HL-60 (cell line): ENCODE measurements at regions not wholly inside any gene's neighbourhood (a gene's known extent, or its start where the extent isn't known, plus 50 kb on each side); places are given as distances from the start of the nearest gene placed in this dataset.

Experiments
- DNase-seq, 2 experiments: peaks; one replicate each; pipeline ENCODE4 v3.0.0-alpha.2; 2010 to 2020; ENCODE audit warnings: low read depth in 1 of 2, low spot score in 1 of 2
- H3K27ac ChIP-seq: fragments of 250-450 bp; sonication (Bioruptor Pico); replicated peaks from 2 replicates; pipeline ENCODE4 v1.5.1; 2020; ENCODE audit warnings: mild to moderate bottlenecking, moderate library complexity
- H3K27me3 ChIP-seq: fragments of 250-450 bp; sonication (Bioruptor Pico); 2 replicates; pipeline ENCODE4 v1.5.1; 2021; ENCODE audit warnings: mild to moderate bottlenecking, moderate library complexity; ENCODE audit not compliant: insufficient read depth, poor library complexity, severe bottlenecking
- H3K4me3 ChIP-seq: replicated peaks from 2 replicates; pipeline ENCODE4 v1.5.1; 2011; ENCODE audit warnings: mild to moderate bottlenecking, control low read depth, low read length; ENCODE audit not compliant: insufficient read depth
- CTCF ChIP-seq: IDR thresholded peaks from one replicate; pipeline ENCODE4 v1.5.1; 2011; ENCODE audit warnings: low read length, control low read depth, inconsistent platforms; ENCODE audit not compliant: insufficient read depth
- GABPA ChIP-seq: IDR thresholded peaks from 2 replicates; pipeline ENCODE4 v1.6.1; 2012; ENCODE audit warnings: low read depth
- POLR2AphosphoS5 ChIP-seq: IDR thresholded peaks from 2 replicates; pipeline ENCODE4 v1.6.1; 2012; ENCODE audit warnings: low read depth
- SPI1 ChIP-seq: IDR thresholded peaks from 2 replicates; pipeline ENCODE4 v1.6.1; 2012; ENCODE audit warnings: low read depth, mild to moderate bottlenecking, borderline replicate concordance
- TF ChIP-seq, protein P1 (sequence below): IDR thresholded peaks from 2 replicates; pipeline ENCODE4 v1.6.1; 2012; ENCODE audit warnings: low read depth; ENCODE audit not compliant: insufficient replicate concordance

GRCh38 chr6:101231606-101232235 lies 161.8 kb upstream of the GRIK2 start:
- Histone ChIP-seq H3K27ac (no peak overlapping the region), H3K27me3 (no peaks in the 10 kb centered on the region), H3K4me3 (no peak overlapping the region)
- no peak for DNase-seq
- TF ChIP-seq SPI1 = no peak
- TF ChIP-seq GABPA = no peak
- TF ChIP-seq, protein P1, sequence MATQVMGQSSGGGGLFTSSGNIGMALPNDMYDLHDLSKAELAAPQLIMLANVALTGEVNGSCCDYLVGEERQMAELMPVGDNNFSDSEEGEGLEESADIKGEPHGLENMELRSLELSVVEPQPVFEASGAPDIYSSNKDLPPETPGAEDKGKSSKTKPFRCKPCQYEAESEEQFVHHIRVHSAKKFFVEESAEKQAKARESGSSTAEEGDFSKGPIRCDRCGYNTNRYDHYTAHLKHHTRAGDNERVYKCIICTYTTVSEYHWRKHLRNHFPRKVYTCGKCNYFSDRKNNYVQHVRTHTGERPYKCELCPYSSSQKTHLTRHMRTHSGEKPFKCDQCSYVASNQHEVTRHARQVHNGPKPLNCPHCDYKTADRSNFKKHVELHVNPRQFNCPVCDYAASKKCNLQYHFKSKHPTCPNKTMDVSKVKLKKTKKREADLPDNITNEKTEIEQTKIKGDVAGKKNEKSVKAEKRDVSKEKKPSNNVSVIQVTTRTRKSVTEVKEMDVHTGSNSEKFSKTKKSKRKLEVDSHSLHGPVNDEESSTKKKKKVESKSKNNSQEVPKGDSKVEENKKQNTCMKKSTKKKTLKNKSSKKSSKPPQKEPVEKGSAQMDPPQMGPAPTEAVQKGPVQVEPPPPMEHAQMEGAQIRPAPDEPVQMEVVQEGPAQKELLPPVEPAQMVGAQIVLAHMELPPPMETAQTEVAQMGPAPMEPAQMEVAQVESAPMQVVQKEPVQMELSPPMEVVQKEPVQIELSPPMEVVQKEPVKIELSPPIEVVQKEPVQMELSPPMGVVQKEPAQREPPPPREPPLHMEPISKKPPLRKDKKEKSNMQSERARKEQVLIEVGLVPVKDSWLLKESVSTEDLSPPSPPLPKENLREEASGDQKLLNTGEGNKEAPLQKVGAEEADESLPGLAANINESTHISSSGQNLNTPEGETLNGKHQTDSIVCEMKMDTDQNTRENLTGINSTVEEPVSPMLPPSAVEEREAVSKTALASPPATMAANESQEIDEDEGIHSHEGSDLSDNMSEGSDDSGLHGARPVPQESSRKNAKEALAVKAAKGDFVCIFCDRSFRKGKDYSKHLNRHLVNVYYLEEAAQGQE = no peak
- TF ChIP-seq CTCF = no peak
- no peak for TF ChIP-seq POLR2AphosphoS5

- no peak for DNase-seq
- TF ChIP-seq POLR2AphosphoS5 (no peak), SPI1 (no peak), CTCF (no peak), GABPA (no peak)
- TF ChIP-seq, protein P1 = no peak
- Histone ChIP-seq H3K27me3 (no peaks in the 10 kb centered on the region), H3K27ac (no peak overlapping the region), H3K4me3 (no peak overlapping the region)
These were observed 160.5 kb upstream of the GRIK2 start for GRCh38 chr6:101232961-101233360.

- TF ChIP-seq, protein P1 = no peak
- TF ChIP-seq GABPA (no peak), SPI1 (no peak), CTCF (no peak), POLR2AphosphoS5 (no peak)
- no peaks in the 10 kb centered on the region for H3K27me3 ChIP-seq
- no peak overlapping the region for H3K27ac ChIP-seq
- no peak for DNase-seq
- H3K4me3 ChIP-seq = no peak overlapping the region
These were observed 156.8 kb upstream of the GRIK2 start for GRCh38 chr6:101236709-101237108.
